Pancreas (tissue), 10 donors: ENCODE measurements at regions not wholly inside any gene's neighbourhood (a gene's known extent, or its start where the extent isn't known, plus 50 kb on each side); places are given as distances from the start of the nearest gene placed in this dataset.

Experiments used
- ATAC-seq, 4 donors: fragments of 200-7000 bp; cut with Tn5 transposase; one replicate each; pipeline versions ENCODE4 v1.8.0 to v1.9.1; 2020; ENCODE audit warnings: mild to moderate bottlenecking in 4 of 4, moderate library complexity in 4 of 4
- DNase-seq, 6 donors: peaks; one replicate each; pipeline ENCODE4 v3.0.0-alpha.2; 2020
- FAIRE-seq: peaks from 2 replicates; lab custom pipeline; 2012; peaks lifted over from hg19 to GRCh38; lab: Jason Lieb, UNC
- H3K27ac ChIP-seq, 4 donors: fragments of 200-600 bp; sonication (generic); 1 replicate in 3 of 4; 2 replicates in 1 of 4; pipeline versions ENCODE4 v1.5.0 to v1.8.0; 2020
- H3K27me3 ChIP-seq, 4 donors: fragments of 200-600 bp; one replicate each; pipeline ENCODE4 v1.8.0; 2021
- H3K36me3 ChIP-seq, 3 donors: fragments of 200-600 bp; sonication (generic) in 1 of 3; one replicate each; pipeline versions ENCODE4 v1.5.0 to v1.8.0; 2020 to 2021
- H3K4me1 ChIP-seq, 3 donors: fragments of 200-600 bp; one replicate each; pipeline ENCODE4 v1.8.0; 2021
- H3K4me3 ChIP-seq, 4 donors: fragments of 200-600 bp; sonication (generic) in 2 of 4; one replicate each; pipeline versions ENCODE4 v1.5.0 to v1.8.0; 2020 to 2021
- H3K9me3 ChIP-seq, 4 donors: fragments of 200-600 bp; one replicate each; pipeline ENCODE4 v1.8.0; 2021
- WGBS, 2 donors: extraction: QIAGEN DNeasy Blood & Tissue Kit; methylation state at CpG; one replicate each; pipeline ENCODE4 v1.1.7; 2013; 5-methylcytosine and 5-hydroxymethylcytosine counted together
- intact Hi-C, 3 donors: fragments of 100-400 bp; cut with DNase I; formaldehyde crosslinking; loops; one replicate each; pipeline versions ENCODE4 v1.11.1 to v1.14.2; 2022
- TF ChIP-seq, protein P1 (sequence below), 4 donors: fragments of 200-600 bp; sonication (generic) in 3 of 4; IDR thresholded peaks; one replicate each; pipeline versions ENCODE4 v1.5.0 to v1.8.0; 2021; ENCODE audit warnings: antibody characterized with exemption in 4 of 4
- donor health status: healthy with polysubstance abuse.
- donor health status: DM: no; HTN: no; CAD: no; lungs with moderate emphysema.
- donor health status: DM: no; HTN: no; CAD: no.
- donor health status: control.
- donor health status: control.
- donor health status: Bipolar disorder and iron deficiency.
- donor health status: DM: yes; HTN: yes; CAD: no.
- donor health status: DM: no; HTN: no; CAD: no.
- donor health status: DM: no; HTN: no; CAD: no.
- donor health status: DM: yes; HTN: yes; CAD: no.

DNA sequence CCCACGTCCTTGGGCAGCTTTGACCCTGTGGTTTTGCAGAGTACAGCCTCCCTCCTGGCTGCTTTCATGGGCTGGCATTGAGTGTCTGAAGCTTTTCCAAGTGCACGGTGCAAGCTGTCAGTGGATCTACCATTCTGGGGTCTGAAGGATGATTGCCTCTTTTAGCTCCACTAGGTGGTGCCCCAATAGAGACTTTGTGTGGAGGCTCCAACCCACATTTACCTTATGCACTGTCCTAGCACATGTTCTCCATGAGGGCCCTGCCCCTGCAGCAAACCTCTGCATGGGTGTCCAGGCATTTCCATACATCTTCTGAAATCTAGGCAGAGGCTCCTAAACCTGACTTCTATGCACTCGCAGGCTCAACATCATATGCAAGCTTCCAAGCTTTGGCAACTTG is 644.2 kb upstream of the CDH9 start:
- FAIRE-seq = no peak

DNA sequence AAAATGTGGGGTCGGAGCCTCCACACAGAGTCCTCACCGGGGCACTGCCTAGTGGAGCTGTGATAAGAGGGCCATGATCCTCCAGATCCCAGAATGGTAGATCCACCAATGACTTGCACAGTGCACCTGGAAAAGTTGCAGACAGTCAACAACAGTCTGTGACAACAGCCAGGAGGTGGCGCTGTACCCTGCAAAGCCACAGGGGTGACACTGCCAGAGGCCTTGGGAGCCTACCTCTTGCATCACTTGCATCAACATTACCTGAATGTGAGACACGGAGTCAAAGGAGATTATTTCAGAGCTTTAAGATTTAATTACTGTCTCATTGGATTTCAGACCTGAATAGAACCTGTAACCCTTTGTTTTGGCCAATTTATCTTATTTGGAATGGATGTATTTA is 614.1 kb upstream of the CDH9 start:
- no peak overlapping the region for H3K4me3 ChIP-seq

More for the DNA sequence above, 644.2 kb upstream of the CDH9 start:
- no peaks in the 10 kb centered on the region for H3K36me3 ChIP-seq
- 41 to 58% methylated on average over 3 of the region's 3 CpGs for WGBS, 2 donors
- H3K4me1 ChIP-seq = no peaks in the 10 kb centered on the region
- H3K9me3 ChIP-seq = no peaks in the 10 kb centered on the region
- TF ChIP-seq, protein P1, sequence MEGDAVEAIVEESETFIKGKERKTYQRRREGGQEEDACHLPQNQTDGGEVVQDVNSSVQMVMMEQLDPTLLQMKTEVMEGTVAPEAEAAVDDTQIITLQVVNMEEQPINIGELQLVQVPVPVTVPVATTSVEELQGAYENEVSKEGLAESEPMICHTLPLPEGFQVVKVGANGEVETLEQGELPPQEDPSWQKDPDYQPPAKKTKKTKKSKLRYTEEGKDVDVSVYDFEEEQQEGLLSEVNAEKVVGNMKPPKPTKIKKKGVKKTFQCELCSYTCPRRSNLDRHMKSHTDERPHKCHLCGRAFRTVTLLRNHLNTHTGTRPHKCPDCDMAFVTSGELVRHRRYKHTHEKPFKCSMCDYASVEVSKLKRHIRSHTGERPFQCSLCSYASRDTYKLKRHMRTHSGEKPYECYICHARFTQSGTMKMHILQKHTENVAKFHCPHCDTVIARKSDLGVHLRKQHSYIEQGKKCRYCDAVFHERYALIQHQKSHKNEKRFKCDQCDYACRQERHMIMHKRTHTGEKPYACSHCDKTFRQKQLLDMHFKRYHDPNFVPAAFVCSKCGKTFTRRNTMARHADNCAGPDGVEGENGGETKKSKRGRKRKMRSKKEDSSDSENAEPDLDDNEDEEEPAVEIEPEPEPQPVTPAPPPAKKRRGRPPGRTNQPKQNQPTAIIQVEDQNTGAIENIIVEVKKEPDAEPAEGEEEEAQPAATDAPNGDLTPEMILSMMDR (IDR thresholded peaks at IDR 0.05) = no peak
- no peak for DNase-seq
- H3K27me3 ChIP-seq = no peaks in the 10 kb centered on the region
- H3K4me3 ChIP-seq = no peak overlapping the region
- no peak overlapping the region for H3K27ac ChIP-seq
- intact Hi-C loops = no loop called here
- no peak for ATAC-seq

DNA sequence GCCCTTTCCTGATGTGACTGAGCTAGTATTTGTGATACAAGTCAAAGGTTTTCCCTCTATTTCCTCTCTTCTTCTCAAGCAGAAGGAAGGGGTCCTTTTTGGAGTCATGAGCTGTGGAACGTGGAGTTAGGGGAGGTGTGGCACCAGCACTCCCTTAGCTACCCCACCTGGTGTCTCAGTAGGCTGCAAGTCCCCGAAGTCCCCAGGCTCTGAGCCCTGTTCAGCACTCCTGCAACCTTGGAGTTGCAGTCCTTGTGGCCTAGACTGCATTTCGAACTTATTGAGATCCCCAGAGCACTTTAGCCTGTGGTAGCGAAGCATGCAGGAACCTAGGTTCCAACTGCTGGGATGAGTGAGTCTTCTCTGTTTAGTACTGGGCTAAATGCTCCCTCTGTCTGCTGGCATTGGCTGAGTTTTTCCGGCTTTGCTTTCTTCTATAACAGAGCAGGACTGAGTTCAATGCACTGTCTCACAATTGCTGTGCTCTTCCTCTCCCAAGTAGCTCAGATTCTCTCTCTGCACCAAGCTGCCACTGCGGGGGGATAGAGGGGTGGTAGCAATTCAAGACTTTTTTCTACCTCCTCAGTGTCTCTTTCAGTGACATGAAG is 600.7 kb upstream of the CDH9 start:
- no peak for FAIRE-seq

More for the DNA sequence above, 614.1 kb upstream of the CDH9 start:
- H3K27ac ChIP-seq = no peak overlapping the region
- ATAC-seq (no peak), FAIRE-seq (no peak), DNase-seq (no peak)
- TF ChIP-seq, protein P1 (IDR thresholded peaks at IDR 0.05) = no peak
- WGBS, 2 donors = 56 to 64% methylated on average over 4 of the region's 4 CpGs
- peaks cover 0 to 5% (median 0%) of the 10 kb centered on the region in 4 donors for H3K27me3 ChIP-seq
- H3K4me1 ChIP-seq = no peaks in the 10 kb centered on the region
- H3K9me3 ChIP-seq = no peaks in the 10 kb centered on the region
- intact Hi-C loops = no loop called here
- no peaks in the 10 kb centered on the region for H3K36me3 ChIP-seq

DNA sequence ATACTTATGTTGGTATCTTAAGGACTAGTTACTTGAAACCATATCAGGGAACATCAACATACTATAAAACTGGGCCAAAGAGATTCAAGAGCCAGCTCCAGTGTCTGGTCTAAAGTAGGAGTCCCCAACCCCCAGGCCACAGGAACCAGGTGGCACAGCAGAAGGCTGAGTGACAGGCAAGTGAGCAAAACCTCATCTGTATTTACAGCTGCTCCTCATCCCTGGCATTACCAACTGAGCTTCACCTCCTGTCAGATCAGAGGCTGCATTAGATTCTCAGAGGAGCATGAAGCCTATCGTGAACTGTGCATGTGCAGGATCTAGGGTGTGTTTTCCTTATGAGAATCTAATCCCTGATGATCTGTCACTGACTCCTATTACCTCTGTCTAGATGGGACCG is 581.6 kb upstream of the CDH9 start:
- no peaks in the 10 kb centered on the region for H3K4me1 ChIP-seq
- DNase-seq (no peak), ATAC-seq (no peak), FAIRE-seq (no peak)
- H3K27ac ChIP-seq = no peak overlapping the region
- intact Hi-C loops = no loop called here
- no peak overlapping the region for H3K4me3 ChIP-seq
- 57 to 71% methylated on average over 2 of the region's 2 CpGs for WGBS, 2 donors
- TF ChIP-seq, protein P1 (IDR thresholded peaks at IDR 0.05) = no peak
- no peaks in the 10 kb centered on the region for H3K36me3 ChIP-seq
- H3K9me3 ChIP-seq = no peaks in the 10 kb centered on the region
- H3K27me3 ChIP-seq = no peaks in the 10 kb centered on the region

More for the DNA sequence above, 600.7 kb upstream of the CDH9 start:
- DNase-seq (no peak), ATAC-seq (no peak)
- Histone ChIP-seq H3K27ac (no peak overlapping the region), H3K36me3 (no peaks in the 10 kb centered on the region), H3K9me3 (no peaks in the 10 kb centered on the region), H3K27me3 (no peaks in the 10 kb centered on the region), H3K4me1 (no peaks in the 10 kb centered on the region), H3K4me3 (no peak overlapping the region)
- intact Hi-C loops = no loop called here
- 54% methylated on average over 6 of the region's 6 CpGs for WGBS, 2 donors
- TF ChIP-seq, protein P1 (IDR thresholded peaks at IDR 0.05) = no peak

DNA sequence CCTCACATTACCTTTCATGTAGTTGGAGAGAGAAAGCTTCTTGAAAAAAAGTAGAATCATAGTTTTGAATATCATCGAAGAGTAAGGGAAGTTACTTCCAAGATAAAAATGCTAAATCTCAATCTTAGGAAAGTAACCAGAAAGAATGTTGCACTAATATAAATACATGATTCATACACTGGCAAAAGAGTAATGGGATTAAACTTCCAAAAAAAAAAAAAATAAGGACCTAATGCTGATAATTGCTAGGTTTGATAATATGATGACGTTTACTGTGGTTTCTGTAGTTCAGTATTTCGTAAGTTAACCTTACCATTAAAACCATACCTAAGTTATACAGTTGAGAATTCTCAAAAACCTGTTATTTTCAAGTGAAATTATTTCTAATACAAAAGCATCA is 573.8 kb upstream of the CDH9 start:
- Histone ChIP-seq H3K27me3 (peaks cover 0 to 4% (median 0%) of the 10 kb centered on the region in 4 donors), H3K4me3 (no peak overlapping the region), H3K4me1 (no peaks in the 10 kb centered on the region), H3K27ac (no peak overlapping the region), H3K36me3 (no peaks in the 10 kb centered on the region), H3K9me3 (no peaks in the 10 kb centered on the region)
- FAIRE-seq (no peak), DNase-seq (no peak), ATAC-seq (no peak)
- 45 to 55% methylated on average over 3 of the region's 3 CpGs for WGBS, 2 donors
- TF ChIP-seq, protein P1 (IDR thresholded peaks at IDR 0.05) = no peak
- intact Hi-C loops = no loop called here
